B cell (primary cell): ENCODE measurements at regions not wholly inside any gene's neighbourhood (a gene's known extent, or its start where the extent isn't known, plus 50 kb on each side); places are given as distances from the start of the nearest gene placed in this dataset.

Source experiments
- EZH2 ChIP-seq: IDR thresholded peaks from 2 replicates; pipeline ENCODE4 v1.6.1; 2012; ENCODE audit warnings: borderline replicate concordance, low read depth, mild to moderate bottlenecking, moderate library complexity, low read length; ENCODE audit not compliant: insufficient read depth, poor library complexity, severe bottlenecking
- TF ChIP-seq, protein P1 (sequence below): fragments of 200-600 bp; IDR thresholded peaks from one replicate; pipeline ENCODE4 v1.8.0; 2022; ENCODE audit warnings: antibody characterized with exemption, mild to moderate bottlenecking

GRCh38 chr1:60510162-60510561, 436.6 kb upstream of the C1orf87 start:
- no peak for TF ChIP-seq EZH2
- TF ChIP-seq, protein P1, sequence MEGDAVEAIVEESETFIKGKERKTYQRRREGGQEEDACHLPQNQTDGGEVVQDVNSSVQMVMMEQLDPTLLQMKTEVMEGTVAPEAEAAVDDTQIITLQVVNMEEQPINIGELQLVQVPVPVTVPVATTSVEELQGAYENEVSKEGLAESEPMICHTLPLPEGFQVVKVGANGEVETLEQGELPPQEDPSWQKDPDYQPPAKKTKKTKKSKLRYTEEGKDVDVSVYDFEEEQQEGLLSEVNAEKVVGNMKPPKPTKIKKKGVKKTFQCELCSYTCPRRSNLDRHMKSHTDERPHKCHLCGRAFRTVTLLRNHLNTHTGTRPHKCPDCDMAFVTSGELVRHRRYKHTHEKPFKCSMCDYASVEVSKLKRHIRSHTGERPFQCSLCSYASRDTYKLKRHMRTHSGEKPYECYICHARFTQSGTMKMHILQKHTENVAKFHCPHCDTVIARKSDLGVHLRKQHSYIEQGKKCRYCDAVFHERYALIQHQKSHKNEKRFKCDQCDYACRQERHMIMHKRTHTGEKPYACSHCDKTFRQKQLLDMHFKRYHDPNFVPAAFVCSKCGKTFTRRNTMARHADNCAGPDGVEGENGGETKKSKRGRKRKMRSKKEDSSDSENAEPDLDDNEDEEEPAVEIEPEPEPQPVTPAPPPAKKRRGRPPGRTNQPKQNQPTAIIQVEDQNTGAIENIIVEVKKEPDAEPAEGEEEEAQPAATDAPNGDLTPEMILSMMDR, result no peak
